HUES6 (cell line): ENCODE measurements at regions not wholly inside any gene's neighbourhood (a gene's known extent, or its start where the extent isn't known, plus 50 kb on each side); places are given as distances from the start of the nearest gene placed in this dataset.

Experiments used
- H3K27ac ChIP-seq: 2 replicates; pipeline ENCODE4 v1.7.0; 2013; ENCODE audit warnings: low read depth, mild to moderate bottlenecking, low read length, inconsistent platforms
- H3K27me3 ChIP-seq: 2 replicates; pipeline ENCODE4 v1.6.1; 2013; ENCODE audit warnings: low read length; ENCODE audit not compliant: control insufficient read depth, insufficient read depth
- H3K36me3 ChIP-seq: 2 replicates; pipeline ENCODE4 v1.6.1; 2013; ENCODE audit warnings: low read length; ENCODE audit not compliant: control insufficient read depth, insufficient read depth
- H3K4me1 ChIP-seq: 2 replicates; pipeline ENCODE4 v1.6.1; 2013; ENCODE audit warnings: low read length; ENCODE audit not compliant: control insufficient read depth, insufficient read depth
- H3K4me3 ChIP-seq: 2 replicates; pipeline ENCODE4 v1.5.1; 2013; ENCODE audit warnings: low read depth, low read length
- H3K9ac ChIP-seq: one replicate; pipeline ENCODE4 v1.6.1; 2013; ENCODE audit warnings: mild to moderate bottlenecking, low read length
- H3K9me3 ChIP-seq: 2 replicates; pipeline ENCODE4 v1.6.1; 2013; ENCODE audit warnings: low read depth, low read length; ENCODE audit not compliant: control insufficient read depth, insufficient read depth

DNA sequence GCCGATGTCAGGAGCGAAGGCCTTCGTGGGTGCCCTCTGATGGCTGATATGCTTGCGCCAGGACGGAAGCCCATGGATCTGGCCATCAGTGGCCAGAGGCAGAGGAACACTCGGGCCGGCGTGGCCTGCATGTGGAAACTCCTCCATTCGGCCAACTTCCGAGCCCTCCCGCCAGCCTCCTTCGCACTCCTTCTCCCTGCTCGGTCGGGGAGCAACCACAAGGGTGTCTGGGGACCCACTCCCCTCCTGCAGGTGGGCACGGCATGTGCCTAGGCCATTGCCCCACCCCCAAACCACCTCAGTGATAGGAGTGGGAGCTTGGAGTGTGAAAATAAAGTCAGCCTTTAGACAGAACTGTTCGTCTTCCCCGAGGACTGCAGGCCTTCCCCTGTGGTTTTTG, 231.3 kb downstream of the BCL11B start:
- peaks cover 9% of the 10 kb centered on the region for H3K4me1 ChIP-seq
- no peak overlapping the region for H3K27ac ChIP-seq
- no peaks in the 10 kb centered on the region for H3K27me3 ChIP-seq
- H3K36me3 ChIP-seq = no peaks in the 10 kb centered on the region
- no peak overlapping the region for H3K4me3 ChIP-seq
- no peaks in the 10 kb centered on the region for H3K9me3 ChIP-seq
- no peak overlapping the region for H3K9ac ChIP-seq

- no peaks in the 10 kb centered on the region for H3K27me3 ChIP-seq
- H3K4me1 ChIP-seq = peaks cover 3% of the 10 kb centered on the region
- H3K4me3 ChIP-seq = no peak overlapping the region
- H3K9me3 ChIP-seq = no peaks in the 10 kb centered on the region
- no peak overlapping the region for H3K9ac ChIP-seq
- H3K36me3 ChIP-seq = no peaks in the 10 kb centered on the region
- no peak overlapping the region for H3K27ac ChIP-seq
Observed at GRCh38 chr14:99041141-99041819, 230.7 kb downstream of the BCL11B start.

GRCh38 chr14:99041820-99042174, 230.2 kb downstream of the BCL11B start:
- no peaks in the 10 kb centered on the region; the same call in 1 of the 2 replicates for H3K4me1 ChIP-seq
- no peaks in the 10 kb centered on the region for H3K9me3 ChIP-seq
- no peaks in the 10 kb centered on the region for H3K27me3 ChIP-seq
- H3K27ac ChIP-seq = no peak overlapping the region
- no peaks in the 10 kb centered on the region for H3K36me3 ChIP-seq
- H3K9ac ChIP-seq = no peak overlapping the region
- H3K4me3 ChIP-seq = no peak overlapping the region

- no peak overlapping the region for H3K9ac ChIP-seq
- no peaks in the 10 kb centered on the region for H3K27me3 ChIP-seq
- H3K36me3 ChIP-seq = no peaks in the 10 kb centered on the region
- no peak overlapping the region for H3K4me3 ChIP-seq
- H3K9me3 ChIP-seq = no peaks in the 10 kb centered on the region
- H3K4me1 ChIP-seq = no peaks in the 10 kb centered on the region
- H3K27ac ChIP-seq = no peak overlapping the region
Observed at GRCh38 chr14:99042381-99043266, 229.4 kb downstream of the BCL11B start.

- H3K27me3 ChIP-seq = no peaks in the 10 kb centered on the region
- no peaks in the 10 kb centered on the region for H3K4me1 ChIP-seq
- no peak overlapping the region for H3K4me3 ChIP-seq
- no peak overlapping the region for H3K9ac ChIP-seq
- H3K9me3 ChIP-seq = no peaks in the 10 kb centered on the region
- H3K27ac ChIP-seq = no peak overlapping the region
- no peaks in the 10 kb centered on the region for H3K36me3 ChIP-seq
Observed at GRCh38 chr14:99043267-99043615, 228.8 kb downstream of the BCL11B start.

DNA sequence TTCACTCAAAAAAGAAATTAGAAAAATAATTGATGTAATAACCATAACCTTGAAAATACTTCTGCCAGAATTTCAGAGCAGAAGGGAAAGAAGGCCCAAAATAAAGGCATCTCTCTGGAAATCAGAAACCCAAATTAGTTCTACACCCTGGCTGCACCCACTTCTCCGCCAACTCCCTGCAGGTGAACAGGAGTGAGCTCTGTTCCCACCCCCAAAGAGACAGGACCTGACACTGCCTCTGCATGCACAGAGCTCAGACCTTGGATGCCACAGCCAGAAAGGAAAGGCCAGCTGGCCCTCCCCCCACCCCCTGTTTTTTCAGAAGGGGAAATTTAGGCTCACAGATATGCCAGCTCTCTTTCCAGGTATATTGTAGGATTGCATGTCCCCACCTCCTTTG, 228.2 kb downstream of the BCL11B start:
- no peaks in the 10 kb centered on the region for H3K36me3 ChIP-seq
- H3K4me1 ChIP-seq = no peaks in the 10 kb centered on the region
- no peaks in the 10 kb centered on the region for H3K27me3 ChIP-seq
- no peak overlapping the region for H3K9ac ChIP-seq
- H3K9me3 ChIP-seq = no peaks in the 10 kb centered on the region
- H3K27ac ChIP-seq = no peak overlapping the region
- H3K4me3 ChIP-seq = no peak overlapping the region

DNA sequence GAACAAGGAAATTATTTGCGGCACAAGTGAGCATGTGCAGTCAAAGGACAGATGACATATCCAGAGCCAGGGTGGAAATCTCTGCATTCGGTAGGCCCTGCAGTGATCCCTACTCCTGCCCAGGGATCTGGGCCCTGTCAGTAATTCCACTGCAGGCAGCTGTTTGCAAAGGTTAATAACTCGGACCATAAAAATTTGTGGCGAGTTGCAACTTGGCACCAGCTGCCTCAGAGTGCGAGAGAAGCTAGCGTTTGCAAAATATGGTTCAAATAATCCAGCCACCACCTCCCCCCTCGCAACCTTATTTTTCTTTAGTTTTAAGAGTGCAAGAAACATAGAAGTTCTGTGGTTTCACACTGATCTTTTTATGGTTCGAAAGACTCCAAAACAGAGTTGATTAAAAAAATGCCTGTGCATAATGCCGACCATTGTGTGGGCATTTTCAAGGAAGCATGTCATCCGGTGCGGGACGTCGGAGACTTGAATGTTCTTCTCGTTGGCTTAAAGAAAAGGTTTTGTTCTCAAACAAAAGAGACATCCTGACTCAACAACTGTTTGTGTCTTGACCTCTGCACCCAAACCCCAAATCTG, 224.5 kb downstream of the BCL11B start:
- no peaks in the 10 kb centered on the region for H3K27me3 ChIP-seq
- H3K27ac ChIP-seq = no peak overlapping the region
- no peaks in the 10 kb centered on the region for H3K36me3 ChIP-seq
- peaks cover 4% of the 10 kb centered on the region; the same call in 1 of the 2 replicates for H3K9me3 ChIP-seq
- H3K4me3 ChIP-seq = no peak overlapping the region
- H3K9ac ChIP-seq = no peak overlapping the region
- no peaks in the 10 kb centered on the region for H3K4me1 ChIP-seq

DNA sequence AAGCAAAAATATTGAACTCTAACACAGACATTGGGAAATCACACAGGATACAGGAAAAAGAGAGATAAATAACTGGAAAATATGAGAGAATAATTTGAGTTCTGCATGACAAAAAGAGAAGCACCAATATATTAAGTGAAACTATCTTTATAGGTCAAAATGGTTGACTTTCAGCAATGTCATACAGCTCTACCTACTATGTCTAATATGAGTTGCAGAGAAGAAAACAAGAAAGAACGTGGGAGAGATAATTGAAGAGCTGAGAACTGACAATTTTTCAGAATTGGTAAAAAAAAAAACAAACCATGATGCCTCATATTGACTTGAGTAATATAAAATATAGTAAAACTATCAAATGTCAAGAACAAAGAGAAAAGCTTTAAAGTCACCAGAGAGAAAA, 221.7 kb downstream of the BCL11B start:
- Histone ChIP-seq H3K9me3 (peaks cover 12% of the 10 kb centered on the region), H3K27ac (no peak overlapping the region), H3K4me1 (no peaks in the 10 kb centered on the region), H3K4me3 (no peak overlapping the region), H3K9ac (no peak overlapping the region), H3K36me3 (no peaks in the 10 kb centered on the region), H3K27me3 (no peaks in the 10 kb centered on the region)

- Histone ChIP-seq H3K4me3 (no peak overlapping the region), H3K9me3 (peaks cover 12% of the 10 kb centered on the region), H3K27ac (no peak overlapping the region), H3K4me1 (no peaks in the 10 kb centered on the region), H3K27me3 (no peaks in the 10 kb centered on the region), H3K9ac (no peak overlapping the region), H3K36me3 (no peaks in the 10 kb centered on the region)
Observed at GRCh38 chr14:99052467-99052866, 219.5 kb downstream of the BCL11B start.

GRCh38 chr14:99055019-99055418, 217.0 kb downstream of the BCL11B start:
- Histone ChIP-seq H3K4me1 (no peaks in the 10 kb centered on the region), H3K4me3 (no peak overlapping the region), H3K36me3 (no peaks in the 10 kb centered on the region), H3K27ac (no peak overlapping the region), H3K9me3 (peaks cover 12% of the 10 kb centered on the region), H3K27me3 (no peaks in the 10 kb centered on the region), H3K9ac (no peak overlapping the region)

GRCh38 chr14:99055816-99056215, 216.2 kb downstream of the BCL11B start:
- no peak overlapping the region for H3K27ac ChIP-seq
- H3K9me3 ChIP-seq = peaks cover 12% of the 10 kb centered on the region
- no peaks in the 10 kb centered on the region for H3K36me3 ChIP-seq
- H3K4me1 ChIP-seq = no peaks in the 10 kb centered on the region
- no peaks in the 10 kb centered on the region for H3K27me3 ChIP-seq
- H3K9ac ChIP-seq = no peak overlapping the region
- no peak overlapping the region for H3K4me3 ChIP-seq
